GM04503 (cell line): ENCODE measurements at regions not wholly inside any gene's neighbourhood (a gene's known extent, or its start where the extent isn't known, plus 50 kb on each side); places are given as distances from the start of the nearest gene placed in this dataset.
"Not testable (repeated sequence)": the region's sequence is repeated elsewhere in the genome, so short reads cannot be mapped to it uniquely, and the experiment has no call there.

Experiments used
- DNase-seq: peaks from one replicate; pipeline ENCODE4 v3.0.0-alpha.2; 2012; ENCODE audit warnings: low read depth

DNA sequence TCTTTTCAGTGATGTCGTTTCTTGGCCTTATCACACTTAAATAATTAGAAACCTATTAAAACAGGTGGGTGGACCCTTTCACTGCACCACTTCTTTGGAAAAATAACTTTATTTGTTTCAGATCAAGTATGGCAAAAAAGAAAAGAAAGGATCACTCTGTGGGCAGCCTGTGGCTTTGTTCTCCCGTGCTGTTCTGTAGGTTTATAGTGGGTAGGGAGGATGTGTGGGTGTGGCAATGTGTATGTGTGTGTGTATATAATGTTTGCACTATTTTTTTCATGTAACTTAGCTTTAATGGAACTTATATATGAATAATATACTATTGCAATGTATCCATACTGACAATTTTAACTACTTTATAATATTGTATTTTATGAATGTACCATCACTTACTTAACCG, 85.9 kb downstream of the ACTBL2 start:
- DNase-seq = no peak

DNA sequence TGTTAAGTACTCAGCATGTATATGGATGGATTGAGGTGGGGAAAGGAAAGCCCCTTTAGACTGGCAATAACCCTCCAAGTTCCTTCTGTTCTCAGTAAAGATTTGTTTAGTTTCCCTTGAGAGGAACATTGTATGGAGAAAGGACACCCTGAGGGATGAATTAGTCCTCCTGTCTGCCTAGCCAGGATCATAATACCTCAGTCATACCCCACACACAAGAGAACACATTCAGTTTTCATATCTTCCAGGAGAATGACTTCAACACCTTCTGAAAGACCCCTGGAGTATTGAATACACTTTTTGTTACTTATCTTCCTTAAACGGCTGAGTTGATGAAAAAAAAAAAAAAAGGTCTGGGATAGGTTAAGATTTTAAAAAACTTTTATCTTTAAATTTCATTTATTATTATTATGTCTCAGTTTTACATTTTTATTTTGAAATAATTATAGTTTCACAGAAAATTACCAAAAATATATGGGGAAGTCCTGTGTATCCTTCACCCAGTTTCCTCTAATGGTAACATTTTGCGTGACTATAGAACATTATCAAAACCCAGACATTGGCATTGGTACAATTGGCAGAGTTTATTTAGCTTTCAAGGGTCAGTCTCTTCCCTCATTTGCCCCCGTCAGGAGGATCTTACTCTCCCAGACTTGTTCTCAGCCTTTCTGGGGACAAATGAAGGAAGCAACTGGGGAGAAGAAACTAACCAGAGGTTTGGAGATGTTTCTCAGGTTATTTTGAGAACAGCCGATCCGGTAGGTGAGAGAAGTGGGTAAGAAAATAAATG, 88.0 kb downstream of the ACTBL2 start:
- no peak for DNase-seq

DNA sequence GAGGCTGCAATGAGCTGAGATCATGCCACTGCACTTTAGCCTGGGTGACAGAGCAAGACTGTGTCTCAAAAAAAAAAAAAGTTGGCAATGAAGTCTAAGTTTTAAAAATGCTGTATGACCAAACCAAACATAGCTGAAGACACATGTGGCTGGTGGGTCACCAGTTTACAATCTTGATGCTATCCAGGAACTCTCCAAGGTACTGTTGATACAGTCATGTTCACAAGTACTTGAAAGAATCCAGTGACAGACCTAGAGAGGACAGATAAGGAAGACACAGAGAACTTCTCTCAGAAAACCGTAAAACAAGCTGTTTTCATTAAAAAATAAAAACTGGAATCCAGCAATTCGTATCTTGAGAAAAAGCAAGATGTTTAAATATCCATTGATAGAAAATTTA, 95.7 kb downstream of the ACTBL2 start:
- no peak for DNase-seq

DNA sequence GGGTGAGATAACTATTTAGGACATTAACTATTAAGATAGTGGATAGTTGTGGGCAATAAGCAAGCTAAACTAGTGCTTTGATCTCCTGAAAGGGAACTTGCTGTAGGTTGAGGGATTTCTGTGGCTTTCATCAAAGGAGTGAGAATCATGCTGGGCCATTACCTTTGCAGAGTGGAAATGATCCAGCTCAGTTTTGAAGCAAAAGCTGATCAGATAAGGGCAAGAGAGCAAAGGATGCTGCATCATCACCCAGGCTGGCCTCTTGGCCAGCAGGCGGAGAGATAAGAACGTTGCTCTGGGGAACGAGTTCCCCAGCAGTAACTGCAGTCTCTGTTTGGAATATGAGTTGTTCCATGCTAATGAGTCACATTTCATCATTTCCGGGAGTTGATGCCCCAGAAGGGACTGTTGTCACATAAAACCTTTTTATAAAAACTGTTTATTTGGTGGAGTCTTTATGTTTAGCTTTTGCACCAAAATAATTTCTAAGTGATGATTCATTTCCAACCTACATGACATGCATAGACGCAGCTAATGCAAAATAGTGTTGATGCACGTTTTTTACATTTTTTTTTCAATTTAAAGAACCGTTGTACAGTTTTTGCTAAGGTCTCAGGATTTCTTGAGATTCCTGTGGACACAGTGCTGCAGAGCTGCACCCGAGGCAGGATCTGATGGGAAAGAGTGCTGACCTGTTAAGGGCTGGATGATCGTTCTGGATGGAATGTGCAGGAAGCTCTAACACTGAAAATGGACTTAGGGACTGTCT, 99.3 kb downstream of the ACTBL2 start:
- DNase-seq = peak; percentile 72

DNA sequence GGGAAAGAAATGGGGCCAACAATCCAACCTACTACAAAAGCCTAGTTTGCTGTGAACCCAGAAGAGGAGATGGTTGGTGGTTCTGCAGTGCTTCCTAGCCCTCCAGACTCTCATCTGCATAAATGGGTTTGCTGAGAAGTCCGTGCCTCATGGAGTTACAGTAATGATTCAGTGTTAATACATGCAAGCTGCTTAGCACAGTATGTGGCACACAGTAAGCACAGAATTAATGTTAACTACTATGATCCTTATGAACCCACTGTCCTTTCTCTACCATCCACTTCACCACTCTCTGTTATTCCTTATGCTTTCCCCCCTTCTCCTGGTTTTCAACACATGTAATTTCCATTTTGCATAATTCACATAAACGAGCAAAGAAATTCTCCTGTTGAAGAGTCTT, 100.0 kb downstream of the ACTBL2 start:
- DNase-seq = no peak

DNA sequence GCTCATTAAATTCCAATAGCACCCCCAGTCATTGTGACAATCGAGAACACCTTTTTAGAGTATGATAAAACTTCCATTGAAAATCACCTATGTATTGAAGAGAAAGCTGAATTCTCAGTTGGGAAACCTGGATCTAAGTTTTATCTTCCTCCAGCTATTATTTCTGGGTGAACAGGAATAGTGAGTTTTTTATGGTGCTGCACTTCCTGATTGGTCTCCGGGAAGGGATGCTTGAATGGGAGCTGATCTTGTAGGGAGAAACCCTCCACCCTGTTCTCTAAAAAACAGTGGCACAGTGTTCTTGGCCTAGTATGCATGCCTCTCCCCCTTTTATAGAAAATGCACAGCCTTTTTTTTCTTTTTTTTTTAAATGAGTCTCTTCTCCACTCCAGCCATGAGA, 112.2 kb downstream of the ACTBL2 start:
- no peak for DNase-seq

DNA sequence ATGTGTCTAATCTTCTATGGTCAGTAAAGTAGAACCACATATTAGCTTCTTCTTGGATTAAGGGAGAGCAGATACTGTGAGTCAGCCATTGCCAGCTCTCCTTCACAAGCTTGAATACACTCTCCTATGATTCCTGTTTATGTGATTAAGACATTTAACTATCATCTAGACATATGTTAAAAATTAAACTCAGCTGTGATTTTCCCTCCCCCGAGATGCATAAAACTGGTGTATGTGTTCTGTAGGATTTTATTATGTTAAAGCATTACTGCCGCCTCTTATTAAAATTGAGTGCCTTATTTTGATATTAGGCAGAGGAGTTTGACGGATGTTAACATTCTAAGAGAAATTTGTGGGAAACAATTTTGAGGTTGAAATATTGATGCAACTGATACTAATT, 114.6 kb downstream of the ACTBL2 start:
- peak; percentile 9 for DNase-seq

DNA sequence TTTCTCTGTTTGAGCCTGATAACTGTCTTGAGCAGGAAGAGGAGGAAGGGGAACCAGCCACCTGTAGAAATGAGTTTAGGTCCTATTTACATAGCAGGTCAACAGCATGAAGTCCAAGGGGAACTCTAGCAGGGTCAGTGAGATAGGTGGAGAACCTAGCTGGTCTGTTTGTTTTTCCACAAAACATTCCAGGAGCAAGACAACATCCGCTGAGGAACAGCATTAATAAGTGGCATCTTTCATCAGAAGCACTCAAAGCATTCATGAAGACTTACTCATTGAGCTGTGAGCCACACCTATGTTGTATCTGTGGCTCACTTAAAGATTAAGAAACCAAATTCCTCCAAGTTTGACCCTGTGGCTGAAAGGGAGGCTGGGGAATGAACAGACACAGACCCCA, 115.9 kb downstream of the ACTBL2 start:
- peak; percentile 28 for DNase-seq

DNA sequence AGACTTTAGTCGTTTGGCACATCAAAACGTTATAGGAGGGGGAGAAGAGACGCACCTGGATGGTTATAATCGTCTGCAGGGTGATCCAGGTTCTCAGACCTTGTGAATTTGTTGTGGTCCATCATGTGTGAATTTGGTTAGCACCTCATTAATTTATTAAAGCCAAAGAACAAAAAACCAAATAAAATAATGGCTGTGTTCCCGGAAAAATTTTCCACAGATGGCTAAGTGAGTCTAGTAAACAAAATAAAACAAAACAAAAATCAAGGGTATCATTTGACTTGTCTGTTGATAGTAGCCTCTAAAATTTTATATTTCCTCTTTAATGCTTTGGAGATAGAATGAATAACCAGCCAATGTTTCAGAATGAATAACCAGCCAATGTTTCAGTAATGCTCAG, 119.7 kb downstream of the ACTBL2 start:
- no peak for DNase-seq

DNA sequence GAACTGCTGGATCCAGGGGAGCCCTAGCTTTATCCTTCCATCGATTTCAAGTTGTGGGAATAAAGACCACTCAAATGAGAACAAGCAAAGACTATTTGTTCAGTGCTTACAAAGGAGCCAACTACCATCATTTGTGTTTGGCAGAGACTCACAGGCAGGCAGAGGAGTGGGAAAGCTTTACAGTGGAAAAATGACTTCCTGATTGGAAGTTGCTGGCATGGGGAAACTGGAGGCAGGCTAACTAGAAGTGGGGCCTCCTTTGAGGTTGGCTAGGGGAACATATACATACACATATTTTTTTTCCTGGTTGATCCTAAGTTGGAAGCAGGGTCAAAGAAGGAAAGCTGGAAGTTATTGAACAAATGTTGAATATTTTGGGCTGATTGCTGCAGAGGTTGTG, 121.7 kb downstream of the ACTBL2 start:
- no peak for DNase-seq

DNA sequence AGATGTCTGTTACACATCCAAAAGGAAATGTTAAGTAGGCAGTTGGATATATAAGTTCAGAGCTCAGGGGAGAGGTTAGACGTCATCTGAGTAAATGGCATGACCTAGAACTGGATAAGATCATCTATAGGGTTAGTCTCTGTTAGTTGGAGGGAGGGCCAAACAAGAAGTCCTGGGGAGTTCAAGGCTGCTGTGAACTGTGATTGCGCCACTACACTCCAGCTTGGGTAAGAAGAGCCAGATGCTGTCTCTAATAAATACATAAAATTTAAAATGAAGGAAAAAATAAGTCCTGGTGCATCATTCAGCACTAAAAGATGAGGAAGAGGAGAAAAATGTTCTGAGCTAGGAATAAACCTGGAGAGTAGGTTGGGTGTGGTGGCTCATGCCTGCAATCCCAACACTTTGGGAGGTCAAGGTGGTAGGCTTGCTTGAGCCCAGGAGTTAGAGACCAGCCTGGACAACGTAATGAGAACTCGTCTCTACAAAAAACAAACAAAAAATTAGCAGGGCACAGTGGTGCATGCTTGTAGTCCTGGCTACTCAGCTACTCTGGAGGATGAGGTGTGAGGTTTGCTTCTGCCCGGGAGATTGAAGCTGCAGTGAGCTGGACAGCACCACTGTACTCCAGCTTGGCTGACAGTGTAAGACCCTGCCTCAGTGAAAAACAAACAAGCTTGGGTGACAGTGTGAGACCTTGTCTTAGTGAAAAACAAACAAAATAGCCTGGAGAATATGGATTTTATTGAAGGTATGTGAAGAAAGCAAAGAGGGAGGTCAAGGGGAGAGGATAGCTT, 123.6 kb downstream of the ACTBL2 start:
- DNase-seq = no peak

DNA sequence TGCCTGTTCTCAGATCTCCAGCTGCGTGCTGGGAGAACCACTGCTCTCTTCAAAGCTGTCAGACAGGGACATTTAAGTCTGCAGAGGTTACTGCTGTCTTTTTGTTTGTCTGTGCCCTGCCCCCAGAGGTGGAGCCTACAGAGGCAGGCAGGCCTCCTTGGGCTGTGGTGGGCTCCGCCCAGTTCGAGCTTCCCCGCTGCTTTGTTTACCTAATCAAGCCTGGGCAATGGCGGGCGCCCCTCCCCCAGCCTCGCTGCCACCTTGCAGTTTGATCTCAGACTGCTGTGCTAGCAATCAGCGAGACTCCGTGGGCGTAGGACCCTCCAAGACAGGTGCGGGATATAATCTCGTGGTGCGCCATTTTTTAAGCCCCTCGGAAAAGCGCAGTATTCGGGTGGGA, 125.8 kb downstream of the ACTBL2 start:
- not testable (repeated sequence) for DNase-seq

DNA sequence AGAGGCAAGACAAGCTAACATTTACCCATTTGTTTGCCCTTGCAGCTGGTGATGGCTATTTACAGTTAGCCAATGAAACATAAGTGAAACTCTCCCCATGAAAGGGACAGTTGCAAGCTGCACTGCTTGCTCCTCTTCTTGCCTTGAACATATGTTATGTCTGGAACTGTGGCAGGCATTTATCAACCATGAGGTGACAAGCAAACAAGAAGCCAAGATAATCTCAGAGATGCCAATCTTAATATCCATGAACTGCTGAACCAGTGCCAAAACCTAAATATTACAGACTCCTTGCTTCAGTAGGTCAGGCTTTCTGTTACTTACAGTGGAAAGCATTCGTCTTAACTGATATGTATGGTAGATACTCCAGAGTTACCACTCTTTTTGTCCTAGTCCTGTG, 133.4 kb downstream of the ACTBL2 start:
- no peak for DNase-seq

DNA sequence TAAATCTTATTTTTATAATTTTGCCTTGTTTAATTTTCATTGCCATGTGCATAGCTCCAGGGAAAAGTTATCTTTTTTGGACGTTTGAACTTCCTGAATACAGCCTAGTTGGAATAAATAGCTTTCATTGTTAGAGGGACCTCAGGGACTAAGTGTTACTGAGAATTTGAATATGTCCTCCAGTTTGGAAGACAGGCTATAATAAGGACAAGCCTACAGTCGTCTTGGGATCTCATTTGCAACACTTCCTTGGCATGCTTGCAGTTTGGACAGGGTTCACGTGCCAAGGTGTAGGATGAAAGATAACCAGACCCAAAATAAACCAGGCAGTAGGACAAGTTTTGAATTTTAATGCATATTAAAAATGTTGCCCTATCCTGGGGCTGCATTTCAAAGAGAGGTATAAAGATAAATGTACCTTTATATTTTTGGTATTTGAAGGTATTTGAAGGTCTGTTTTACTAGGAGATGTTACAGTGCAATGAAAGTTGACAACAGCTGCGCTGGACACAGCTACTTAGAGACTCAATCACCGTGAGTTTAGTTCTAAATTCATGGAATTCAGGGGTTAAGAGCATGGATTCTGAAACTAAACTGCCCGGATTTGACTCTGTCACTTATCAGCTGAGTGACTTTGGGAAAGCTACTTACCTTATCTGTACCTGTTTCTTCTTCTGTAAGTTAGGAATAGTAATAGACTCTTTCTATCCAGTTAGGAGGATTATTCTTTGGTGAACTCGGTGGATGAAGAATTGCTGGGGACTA, 134.1 kb downstream of the ACTBL2 start:
- DNase-seq = no peak

DNA sequence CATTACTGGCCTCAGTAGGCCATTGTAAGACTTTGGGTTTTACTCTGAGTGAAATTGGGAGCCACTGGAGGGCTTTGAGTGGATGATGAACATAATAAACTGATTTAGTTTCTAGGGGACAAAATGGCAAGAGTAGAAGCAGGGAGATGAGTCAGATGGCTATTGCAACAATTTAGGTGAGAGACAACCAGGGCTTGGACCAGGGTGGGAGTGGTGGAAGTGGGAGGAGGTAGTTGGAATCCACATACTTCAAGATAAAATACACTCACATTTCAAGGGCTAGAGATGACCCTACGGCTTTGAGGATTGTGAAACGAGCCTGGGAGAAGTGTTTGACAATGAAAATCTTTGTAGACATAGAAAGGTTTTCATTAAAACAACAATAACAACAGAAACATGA, 136.3 kb downstream of the ACTBL2 start:
- no peak for DNase-seq

DNA sequence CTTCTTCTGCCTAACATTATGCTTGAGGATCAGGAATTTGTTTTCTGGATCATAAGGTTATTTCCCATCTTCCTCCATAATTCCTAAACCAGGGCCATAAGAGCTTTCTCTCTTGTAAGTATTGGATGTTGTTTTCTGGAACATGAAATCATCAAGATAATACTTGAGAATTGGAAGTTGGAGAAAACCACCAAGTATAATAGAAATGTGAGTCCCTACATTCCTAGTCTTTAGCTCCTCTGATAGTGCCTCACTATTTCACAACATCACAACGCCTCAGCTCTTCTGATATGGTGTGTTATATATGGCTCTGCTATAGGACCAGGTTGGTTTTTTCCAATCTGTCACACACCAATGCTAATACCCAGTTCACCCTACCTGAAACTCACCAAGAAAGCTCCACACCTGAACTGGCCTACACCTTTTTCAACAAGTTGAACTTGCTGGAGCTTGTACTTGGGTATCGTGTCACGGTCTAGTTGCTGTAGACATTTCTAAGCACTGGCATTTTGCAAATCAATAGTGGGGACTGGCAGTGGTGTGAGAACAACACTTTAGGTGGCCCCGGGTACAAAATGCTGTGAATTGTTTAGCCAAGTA, 141.1 kb downstream of the ACTBL2 start:
- no peak for DNase-seq

DNA sequence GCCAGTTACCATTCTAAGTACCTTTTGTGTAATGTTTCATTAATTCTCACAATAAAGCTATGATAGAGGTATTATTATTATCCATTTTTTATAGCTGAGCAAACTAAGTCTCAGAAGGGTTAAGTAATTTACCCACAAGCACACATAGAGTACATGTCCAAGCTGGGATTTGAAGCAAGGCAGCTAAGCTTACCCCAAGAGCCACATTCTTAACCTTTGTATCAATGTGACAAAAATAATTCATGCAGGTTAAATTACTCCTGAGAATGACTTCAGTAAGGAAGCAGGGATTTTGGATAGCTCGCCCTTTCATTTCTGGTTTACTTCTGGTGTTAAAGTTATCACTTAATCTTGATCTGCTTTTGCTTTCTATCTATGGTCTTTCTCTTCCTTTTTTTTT, 141.9 kb downstream of the ACTBL2 start:
- DNase-seq = no peak

DNA sequence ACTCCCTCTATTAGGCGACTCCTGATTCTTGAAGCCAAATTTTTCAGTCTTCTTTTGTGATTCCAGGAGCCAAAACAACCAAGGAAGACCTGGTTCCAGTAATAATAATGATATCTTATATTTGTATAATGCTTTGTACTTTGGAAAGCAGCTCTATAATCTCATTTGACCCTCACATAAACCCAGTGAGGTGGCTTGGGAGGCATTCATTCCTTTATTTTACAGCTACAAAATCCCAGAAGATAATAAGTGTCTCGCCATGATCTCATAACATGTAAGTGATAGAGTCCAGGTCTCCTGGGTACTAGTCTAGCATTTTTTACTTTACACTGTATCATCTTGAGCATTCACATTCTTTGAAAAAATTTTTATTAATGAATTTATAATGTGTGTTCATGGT, 143.1 kb downstream of the ACTBL2 start:
- no peak for DNase-seq

DNA sequence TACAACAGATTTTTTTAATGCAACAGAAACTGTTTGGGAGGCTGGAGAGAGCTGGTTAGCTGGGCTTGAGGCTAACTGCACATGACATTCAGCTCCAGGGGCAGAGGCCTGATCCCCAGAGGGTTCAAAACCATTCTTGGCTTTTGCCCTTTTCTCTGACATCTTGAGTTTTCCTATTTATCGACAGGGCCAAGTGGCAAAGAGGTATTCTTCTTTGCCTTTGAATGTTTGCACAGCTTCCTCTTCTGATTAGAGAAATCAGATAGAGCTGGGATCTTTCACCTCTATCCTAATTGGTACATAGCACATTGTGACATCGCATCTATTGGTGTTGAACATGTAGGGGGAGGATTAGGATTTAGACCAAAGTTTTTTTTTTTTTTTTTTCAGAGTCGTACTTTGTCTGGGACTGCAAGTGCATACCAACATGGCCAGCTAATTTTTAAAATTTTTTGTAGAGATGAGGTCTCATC, 143.7 kb downstream of the ACTBL2 start:
- DNase-seq = no peak

DNA sequence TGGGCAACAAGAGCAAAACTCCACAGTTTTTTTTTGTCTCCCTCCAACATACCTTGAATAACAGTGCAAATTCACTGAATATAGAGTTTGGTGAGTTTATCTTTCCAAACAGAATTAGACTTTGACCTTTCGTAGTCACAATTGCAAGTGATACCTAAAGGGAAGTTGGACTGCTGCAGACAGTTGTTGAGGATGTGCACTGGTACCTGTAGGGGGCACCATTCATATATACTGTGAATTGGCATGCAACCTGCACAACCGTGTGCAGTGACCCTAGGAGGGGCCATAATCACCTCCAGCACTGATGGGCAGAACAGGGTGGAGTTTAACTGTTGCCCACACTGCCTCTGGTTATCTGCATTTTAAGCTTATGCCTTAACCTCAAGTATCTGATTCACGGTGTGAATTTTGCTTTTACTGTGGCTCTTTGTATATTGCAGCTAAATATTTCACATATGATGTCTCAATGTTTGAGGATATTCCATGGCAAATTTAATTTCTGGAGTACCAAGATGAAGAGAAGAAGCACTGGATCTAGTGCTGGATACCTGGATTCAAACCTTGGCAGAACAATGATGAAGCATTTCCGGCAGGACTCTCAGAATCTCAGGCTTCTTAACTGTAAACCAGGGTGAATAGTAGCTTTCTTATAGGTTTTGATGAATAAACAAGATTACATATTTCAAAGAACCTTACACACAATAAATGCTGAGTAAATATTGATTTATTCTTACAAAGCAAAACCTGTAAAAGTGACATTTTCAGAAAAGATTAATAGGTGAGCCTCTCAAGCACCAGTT, 144.3 kb downstream of the ACTBL2 start:
- no peak for DNase-seq
